ENCODE measurements at regions not wholly inside any gene's neighbourhood (a gene's known extent, or its start where the extent isn't known, plus 50 kb on each side); places are given as distances from the start of the nearest gene placed in this dataset.

DNA sequence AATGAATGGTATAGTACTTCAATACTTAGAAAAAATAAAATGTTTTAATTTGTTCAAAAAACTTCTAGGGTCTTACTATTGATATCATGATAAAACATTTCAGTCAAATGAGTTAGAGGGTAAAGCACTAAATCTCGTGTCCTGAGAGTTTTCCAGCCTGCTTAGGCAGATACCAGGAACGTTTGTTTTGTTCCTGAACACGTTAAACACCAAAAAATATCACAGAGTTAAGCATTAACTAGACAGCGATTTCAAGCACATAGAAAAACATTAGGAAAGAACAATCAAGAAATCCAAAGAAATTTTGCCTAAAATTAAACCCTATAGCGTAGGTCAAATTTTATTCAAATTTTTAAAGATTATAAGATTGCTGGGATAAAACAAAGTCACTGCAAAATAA is 204.6 kb upstream of the AGR3 start:
- TF ChIP-seq EZH2 (IDR thresholded peaks at IDR 0.05; ENCODE audit: insufficient read depth, poor library complexity, severe bottlenecking) = no peak
- TF ChIP-seq EZH2phosphoT487 (IDR thresholded peaks at IDR 0.05; ENCODE audit: insufficient read depth, low read depth) = no peak
